B cell (primary cell): ENCODE measurements at regions not wholly inside any gene's neighbourhood (a gene's known extent, or its start where the extent isn't known, plus 50 kb on each side); places are given as distances from the start of the nearest gene placed in this dataset.

Experiments
- ATAC-seq: fragments of 200-7000 bp; cut with Tn5 transposase; one replicate; pipeline ENCODE4 v1.10.0; 2021; ENCODE audit warnings: low read depth, mild to moderate bottlenecking, moderate number of reproducible peaks, moderate library complexity
- CTCF ChIA-PET: fragments of 350-600 bp; sonication (Branson Sonifier 250); formaldehyde crosslinking; loops from one replicate; lab custom pipeline; 2021; ENCODE audit warnings: antibody characterized with exemption, inconsistent platforms; lab: Charles Lee
- POLR2A ChIA-PET: fragments of 350-600 bp; sonication (Branson Sonifier 250); formaldehyde crosslinking; loops from one replicate; lab custom pipeline; 2021; ENCODE audit warnings: antibody characterized with exemption; lab: Charles Lee
- DNase-seq: peaks from one replicate; pipeline ENCODE4 v3.0.0; 2013
- H2AFZ ChIP-seq: 2 replicates; pipeline ENCODE4 v1.6.1; 2012; ENCODE audit warnings: mild to moderate bottlenecking, low read depth, low read length; ENCODE audit not compliant: insufficient read depth, poor library complexity, severe bottlenecking
- H3K27ac ChIP-seq, 2 donors: 1 replicate in 1 of 2; 2 replicates in 1 of 2; pipeline ENCODE4 v1.5.1; 2012 to 2013; ENCODE audit warnings: low read length in 2 of 2, mild to moderate bottlenecking in 2 of 2, moderate library complexity in 1 of 2
- H3K27me3 ChIP-seq, 4 experiments: fragments of 200-600 bp in 1 of 4; sonication (generic) in 1 of 4; replicated peaks in 1 of 4; 1 replicate in 2 of 4; 2 replicates in 2 of 4; pipeline versions ENCODE4 v1.6.1 to v1.7.0; 2013 to 2016; ENCODE audit warnings: low read length in 3 of 4, mild to moderate bottlenecking in 2 of 4, mixed read lengths in 1 of 4, moderate library complexity in 1 of 4; ENCODE audit not compliant: insufficient read depth in 4 of 4, control insufficient read depth in 3 of 4; ENCODE audit errors: control extremely low read depth in 1 of 4
- H3K36me3 ChIP-seq, 2 experiments: replicated peaks in 1 of 2; 1 replicate in 1 of 2; 2 replicates in 1 of 2; pipeline versions ENCODE4 v1.6.1 to v1.7.1; 2013; ENCODE audit warnings: low read length in 1 of 2; ENCODE audit not compliant: insufficient read depth in 2 of 2, control insufficient read depth in 1 of 2; ENCODE audit errors: control extremely low read depth in 1 of 2, extremely low read depth in 1 of 2
- H3K4me1 ChIP-seq, 2 donors: fragments of 200-600 bp in 1 of 2; sonication (generic) in 1 of 2; 1 replicate in 1 of 2; 2 replicates in 1 of 2; pipeline versions ENCODE4 v1.5.1 to v1.6.1; 2013 to 2017; ENCODE audit warnings: low read length in 2 of 2; ENCODE audit not compliant: control insufficient read depth in 2 of 2, insufficient read depth in 2 of 2
- H3K4me2 ChIP-seq: replicated peaks from 2 replicates; pipeline ENCODE3; 2012; ENCODE audit warnings: mild to moderate bottlenecking, low read depth, low read length; ENCODE audit not compliant: poor library complexity, severe bottlenecking
- H3K4me3 ChIP-seq, 5 experiments: fragments of 200-600 bp in 1 of 5; sonication (generic) in 1 of 5; 1 replicate in 3 of 5; 2 replicates in 2 of 5; pipeline versions ENCODE4 v1.5.1 to v1.7.0; 2011 to 2016; ENCODE audit warnings: low read length in 4 of 5, mild to moderate bottlenecking in 4 of 5, low read depth in 2 of 5, control low read depth in 1 of 5, moderate library complexity in 1 of 5; ENCODE audit not compliant: insufficient read depth in 1 of 5; ENCODE audit errors: control extremely low read depth in 1 of 5, extremely low read depth in 1 of 5
- H3K79me2 ChIP-seq: fragments of 200-600 bp; sonication (generic); one replicate; pipeline ENCODE4 v1.6.0; 2016; ENCODE audit warnings: low read length; ENCODE audit not compliant: control insufficient read depth, insufficient read depth
- H3K9ac ChIP-seq: fragments of 200-600 bp; sonication (generic); 2 replicates; pipeline ENCODE4 v1.6.1; 2017; ENCODE audit warnings: mild to moderate bottlenecking, low read length, moderate library complexity
- H3K9me3 ChIP-seq, 3 donors: one replicate each; pipeline versions ENCODE4 v1.6.1 to v1.7.1; 2013; ENCODE audit warnings: low read length in 2 of 3; ENCODE audit not compliant: control insufficient read depth in 2 of 3, insufficient read depth in 1 of 3; ENCODE audit errors: control extremely low read depth in 1 of 3
- H4K20me1 ChIP-seq: 2 replicates; pipeline ENCODE4 v1.6.0; 2012; ENCODE audit warnings: mild to moderate bottlenecking, low read length; ENCODE audit not compliant: insufficient read depth, control insufficient read depth, poor library complexity, severe bottlenecking
- H3K27ac Mint-ChIP-seq: one replicate; pipeline ENCODE4 v1.8.0; 2021; ENCODE audit warnings: mixed read lengths
- H3K27me3 Mint-ChIP-seq: one replicate; pipeline ENCODE4 v1.8.0; 2021; ENCODE audit warnings: mixed read lengths
- H3K4me1 Mint-ChIP-seq: one replicate; pipeline ENCODE4 v1.8.0; 2021; ENCODE audit warnings: mixed read lengths
- H3K4me3 Mint-ChIP-seq: one replicate; pipeline ENCODE4 v1.8.0; 2021; ENCODE audit warnings: mixed read lengths
- H3K9me3 Mint-ChIP-seq: one replicate; pipeline ENCODE4 v1.8.0; 2022; ENCODE audit warnings: mixed read lengths; ENCODE audit not compliant: insufficient read depth
- CTCF ChIP-seq: fragments of 200-600 bp; IDR thresholded peaks from one replicate; pipeline ENCODE4 v1.8.0; 2022; ENCODE audit warnings: antibody characterized with exemption, mild to moderate bottlenecking
- EZH2 ChIP-seq: IDR thresholded peaks from 2 replicates; pipeline ENCODE4 v1.6.1; 2012; ENCODE audit warnings: borderline replicate concordance, low read depth, mild to moderate bottlenecking, moderate library complexity, low read length; ENCODE audit not compliant: insufficient read depth, poor library complexity, severe bottlenecking
- WGBS: methylation state at CpG from one replicate; pipeline ENCODE4 v1.1.5; 2013; ENCODE audit warnings: missing lambda C conversion rate; ENCODE audit not compliant: insufficient coverage; 5-methylcytosine and 5-hydroxymethylcytosine counted together
- intact Hi-C: fragments of 100-400 bp; cut with micrococcal nuclease; formaldehyde crosslinking; loops from one replicate; pipeline ENCODE4 v1.10.0; 2022

DNA sequence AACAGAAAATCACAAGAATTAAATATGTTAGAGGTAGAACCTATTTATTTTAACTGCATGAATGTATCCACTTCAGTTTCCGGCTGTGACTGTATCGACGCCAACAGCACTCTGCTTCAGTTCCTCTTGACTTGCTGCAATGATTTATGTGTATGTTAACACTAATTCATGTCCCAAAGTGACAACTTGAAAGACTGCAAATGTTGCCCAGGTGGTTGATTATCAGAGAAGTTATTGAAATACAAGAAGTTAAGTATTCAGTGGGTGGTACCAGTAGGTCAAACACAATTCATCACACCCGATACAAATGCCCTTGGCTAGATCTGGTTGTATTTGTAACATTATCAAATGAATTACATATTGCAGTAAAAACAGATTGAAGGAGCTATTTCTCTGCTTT lies 622.7 kb upstream of the CDH18 start:
- Histone ChIP-seq H3K27me3 (no peaks in the 10 kb centered on the region), H3K27ac (no peak overlapping the region), H3K9me3 (peaks cover 0 to 4% (median 0%) of the 10 kb centered on the region in 3 donors), H3K36me3 (no peaks in the 10 kb centered on the region), H4K20me1 (no peaks in the 10 kb centered on the region), H3K4me1 (no peaks in the 10 kb centered on the region), H3K4me2 (no peak overlapping the region), H2AFZ (no peak overlapping the region), H3K9ac (no peak overlapping the region), H3K4me3 (no peak overlapping the region), H3K79me2 (no peaks in the 10 kb centered on the region)
- intact Hi-C loops = no loop called here
- ATAC-seq = no peak
- TF ChIP-seq CTCF (no peak), EZH2 (no peak)
- ChIA-PET CTCF (no interaction called here), POLR2A (no interaction called here)
- no peak overlapping the region for H3K27ac Mint-ChIP-seq
- H3K4me3 Mint-ChIP-seq = no peak overlapping the region
- no peak for DNase-seq
- no peaks in the 10 kb centered on the region for H3K9me3 Mint-ChIP-seq
- H3K4me1 Mint-ChIP-seq = no peaks in the 10 kb centered on the region
- no peaks in the 10 kb centered on the region for H3K27me3 Mint-ChIP-seq
- no CpG with 5 or more reads among the region's 4 CpGs for WGBS

- H3K9ac ChIP-seq = no peak overlapping the region
- no peak overlapping the region for H3K27ac ChIP-seq
- H3K4me3 Mint-ChIP-seq = no peak overlapping the region
- H3K9me3 Mint-ChIP-seq = no peaks in the 10 kb centered on the region
- no peak for TF ChIP-seq CTCF
- no peak for TF ChIP-seq EZH2
- H3K4me2 ChIP-seq = no peak overlapping the region
- H3K27ac Mint-ChIP-seq = no peak overlapping the region
- no peaks in the 10 kb centered on the region for H4K20me1 ChIP-seq
- H3K27me3 Mint-ChIP-seq = no peaks in the 10 kb centered on the region
- WGBS = 89% methylated on average over 1 of the region's 1 CpG
- no peak for DNase-seq
- H3K4me3 ChIP-seq = no peak overlapping the region
- CTCF ChIA-PET = no interaction called here
- POLR2A ChIA-PET = no interaction called here
- no peaks in the 10 kb centered on the region for H3K36me3 ChIP-seq
- no peaks in the 10 kb centered on the region for H3K27me3 ChIP-seq
- intact Hi-C loops = no loop called here
- H3K4me1 ChIP-seq = no peaks in the 10 kb centered on the region
- no peak for ATAC-seq
- H3K4me1 Mint-ChIP-seq = no peaks in the 10 kb centered on the region
- no peak overlapping the region for H2AFZ ChIP-seq
- no peaks in the 10 kb centered on the region for H3K79me2 ChIP-seq
- H3K9me3 ChIP-seq = peaks cover 0 to 4% (median 0%) of the 10 kb centered on the region in 3 donors
These were observed 621.1 kb upstream of the CDH18 start for GRCh38 chr5:20609126-20609525.
